Psoas muscle (tissue), 7 donors: ENCODE measurements at regions not wholly inside any gene's neighbourhood (a gene's known extent, or its start where the extent isn't known, plus 50 kb on each side); places are given as distances from the start of the nearest gene placed in this dataset.

Experiments
- ATAC-seq, 4 donors: fragments of 200-7000 bp; cut with Tn5 transposase; one replicate each; pipeline ENCODE4 v1.9.1; 2020; ENCODE audit warnings: moderate library complexity in 3 of 4, mild to moderate bottlenecking in 2 of 4
- DNase-seq, 2 donors: peaks; one replicate each; pipeline ENCODE4 v3.0.0-alpha.2; 2020
- H3K27ac ChIP-seq: fragments of 200-600 bp; one replicate; pipeline ENCODE4 v1.8.0; 2022
- H3K27me3 ChIP-seq, 3 donors: fragments of 200-600 bp in 1 of 3; one replicate each; pipeline versions ENCODE4 v1.6.1 to v1.8.0; 2013 to 2022; ENCODE audit warnings: low read length in 2 of 3, mild to moderate bottlenecking in 2 of 3, moderate library complexity in 1 of 3; ENCODE audit not compliant: insufficient read depth in 3 of 3
- H3K36me3 ChIP-seq, 2 donors: fragments of 200-600 bp in 1 of 2; one replicate each; pipeline versions ENCODE4 v1.6.1 to v1.8.0; 2013 to 2022; ENCODE audit warnings: low read depth in 1 of 2, mild to moderate bottlenecking in 1 of 2, moderate library complexity in 1 of 2; ENCODE audit not compliant: insufficient read depth in 1 of 2
- H3K4me1 ChIP-seq: fragments of 200-600 bp; one replicate; pipeline ENCODE4 v1.8.0; 2022
- H3K4me3 ChIP-seq: fragments of 200-600 bp; one replicate; pipeline ENCODE4 v1.8.0; 2022; ENCODE audit warnings: mild to moderate bottlenecking
- H3K9me3 ChIP-seq: fragments of 200-600 bp; one replicate; pipeline ENCODE4 v1.8.0; 2022
- CTCF ChIP-seq: fragments of 200-600 bp; IDR thresholded peaks from one replicate; pipeline ENCODE4 v1.8.0; 2022; ENCODE audit warnings: antibody characterized with exemption
- WGBS, 3 donors: extraction: QIAGEN DNeasy Blood & Tissue Kit; methylation state at CpG; one replicate each; pipeline versions ENCODE4 v1.1.6 to v1.1.7; 2013; 5-methylcytosine and 5-hydroxymethylcytosine counted together
- intact Hi-C, 2 donors: fragments of 100-400 bp; cut with DNase I; formaldehyde crosslinking; loops; one replicate each; pipeline versions ENCODE4 v1.11.0 to v1.14.2; 2022
- donor health status: healthy with polysubstance abuse.
- donor health status: DM: no; HTN: no; CAD: no; lungs with moderate emphysema.
- donor health status: Bipolar disorder and iron deficiency.
- donor health status: healthy.
- donor health status: DM: yes; HTN: yes; CAD: no.
- donor health status: DM: no; HTN: no; CAD: no.
- donor health status: DM: yes; HTN: yes; CAD: no.

GRCh38 chr1:208646431-208646830 lies 402.2 kb upstream of the PLXNA2 start:
- H3K27me3 ChIP-seq: peaks cover 0 to 3% (median 0%) of the 10 kb centered on the region in 3 donors
- H3K9me3 ChIP-seq: no peaks in the 10 kb centered on the region
- DNase-seq: no peak
- TF ChIP-seq CTCF: no peak
- ATAC-seq: no peak
- H3K4me3 ChIP-seq: no peak overlapping the region
- 85 to 95% (median 92%) methylated on average over 2 of the region's 2 CpGs for WGBS, 3 donors
- H3K36me3 ChIP-seq: no peaks in the 10 kb centered on the region
- H3K4me1 ChIP-seq: no peaks in the 10 kb centered on the region
- intact Hi-C loops: no loop called here
- no peak overlapping the region for H3K27ac ChIP-seq

GRCh38 chr1:208648146-208648545 lies 404.0 kb upstream of the PLXNA2 start:
- ATAC-seq (no peak), DNase-seq (no peak)
- Histone ChIP-seq H3K27ac (no peak overlapping the region), H3K4me1 (no peaks in the 10 kb centered on the region), H3K4me3 (no peak overlapping the region), H3K27me3 (peaks cover 0 to 5% (median 0%) of the 10 kb centered on the region in 3 donors), H3K36me3 (no peaks in the 10 kb centered on the region), H3K9me3 (no peaks in the 10 kb centered on the region)
- WGBS, 3 donors: 71 to 74% (median 73%) methylated on average over 3 of the region's 3 CpGs
- no peak for TF ChIP-seq CTCF
- intact Hi-C loops: no loop called here

GRCh38 chr1:208652296-208653160 lies 408.3 kb upstream of the PLXNA2 start:
- peaks cover 0 to 5% (median 0%) of the 10 kb centered on the region in 3 donors for H3K27me3 ChIP-seq
- no peaks in the 10 kb centered on the region for H3K9me3 ChIP-seq
- H3K27ac ChIP-seq: no peak overlapping the region
- TF ChIP-seq CTCF: peak; percentile 82
- H3K4me3 ChIP-seq: no peak overlapping the region
- no peaks in the 10 kb centered on the region for H3K36me3 ChIP-seq
- H3K4me1 ChIP-seq: no peaks in the 10 kb centered on the region
- DNase-seq: peak in 1 of 2 donors; percentile 16
- ATAC-seq: peak; percentile 42 to 75 (median 69)
- intact Hi-C loops: loop anchor here in 1 of 2 donors (2.0 kb wide), 1 partner anchor 554 kb away; no protein-coding TSS in a partner anchor
- WGBS, 3 donors: 18 to 21% (median 19%) methylated on average over 8 of the region's 8 CpGs

- H3K36me3 ChIP-seq: no peaks in the 10 kb centered on the region
- H3K4me1 ChIP-seq: no peaks in the 10 kb centered on the region
- H3K4me3 ChIP-seq: no peak overlapping the region
- intact Hi-C loops: loop anchor here in 1 of 2 donors (2.0 kb wide), 1 partner anchor 553 kb away; no protein-coding TSS in a partner anchor
- 71 to 72% (median 72%) methylated on average over 4 of the region's 4 CpGs for WGBS, 3 donors
- H3K9me3 ChIP-seq: no peaks in the 10 kb centered on the region
- H3K27me3 ChIP-seq: peaks cover 0 to 5% (median 0%) of the 10 kb centered on the region in 3 donors
- TF ChIP-seq CTCF: no peak
- H3K27ac ChIP-seq: no peak overlapping the region
- DNase-seq (no peak), ATAC-seq (no peak)
Measured at GRCh38 chr1:208653426-208653825, 409.2 kb upstream of the PLXNA2 start.
